ENCODE measurements at regions not wholly inside any gene's neighbourhood (a gene's known extent, or its start where the extent isn't known, plus 50 kb on each side); places are given as distances from the start of the nearest gene placed in this dataset.

GRCh38 chr20:10987651-10988383 is 314.0 kb upstream of the JAG1 start:
- TF ChIP-seq CTCF (IDR thresholded peaks at IDR 0.05), result no peak
- Histone ChIP-seq H3K36me3 (ENCODE audit: low read depth) (no peaks in the 10 kb centered on the region), H3K4me1 (ENCODE audit: low read depth) (peaks cover 3% of the 10 kb centered on the region), H3K4me3 (no peak overlapping the region), H3K9me3 (no peaks in the 10 kb centered on the region)
- no peak for DNase-seq
- no peak for ATAC-seq
- intact Hi-C loops (cut with DNase I, micrococcal nuclease), result no loop called here

GRCh38 chr20:10990625-10991382 is 317.0 kb upstream of the JAG1 start:
- no peak for ATAC-seq
- Histone ChIP-seq H3K4me3 (no peak overlapping the region), H3K36me3 (ENCODE audit: low read depth) (no peaks in the 10 kb centered on the region), H3K4me1 (ENCODE audit: low read depth) (no peaks in the 10 kb centered on the region), H3K9me3 (no peaks in the 10 kb centered on the region)
- no peak for TF ChIP-seq CTCF (IDR thresholded peaks at IDR 0.05)
- DNase-seq, result no peak
- intact Hi-C loops (cut with DNase I, micrococcal nuclease), result no loop called here

GRCh38 chr20:10992731-10993130 is 318.9 kb upstream of the JAG1 start:
- no peak overlapping the region for H3K4me3 ChIP-seq
- no peak for TF ChIP-seq CTCF (IDR thresholded peaks at IDR 0.05)
- no peak for DNase-seq
- no peaks in the 10 kb centered on the region for H3K4me1 ChIP-seq (ENCODE audit: low read depth)
- no peaks in the 10 kb centered on the region for H3K9me3 ChIP-seq
- no peaks in the 10 kb centered on the region for H3K36me3 ChIP-seq (ENCODE audit: low read depth)
- intact Hi-C loops (cut with DNase I, micrococcal nuclease), result no loop called here
- ATAC-seq, result no peak

- intact Hi-C loops (cut with DNase I, micrococcal nuclease), result no loop called here
- ATAC-seq, result no peak
- TF ChIP-seq CTCF (IDR thresholded peaks at IDR 0.05), result no peak
Observed at GRCh38 chr20:10994991-10995700, 321.3 kb upstream of the JAG1 start.

GRCh38 chr20:10998476-10998875 is 324.7 kb upstream of the JAG1 start:
- Histone ChIP-seq H3K4me3 (no peak overlapping the region), H3K9me3 (no peaks in the 10 kb centered on the region), H3K4me1 (ENCODE audit: low read depth) (no peaks in the 10 kb centered on the region), H3K36me3 (ENCODE audit: low read depth) (no peaks in the 10 kb centered on the region)
- ATAC-seq (no peak), DNase-seq (no peak)
- TF ChIP-seq CTCF (IDR thresholded peaks at IDR 0.05), result no peak
- intact Hi-C loops (cut with DNase I, micrococcal nuclease), result no loop called here

More at GRCh38 chr20:10994991-10995700, 321.3 kb upstream of the JAG1 start:
- Histone ChIP-seq H3K4me1 (ENCODE audit: low read depth) (no peaks in the 10 kb centered on the region), H3K4me3 (no peak overlapping the region), H3K9me3 (no peaks in the 10 kb centered on the region), H3K36me3 (ENCODE audit: low read depth) (no peaks in the 10 kb centered on the region)
- no peak for DNase-seq

Data from mucosa of descending colon (tissue), 3 donors.